Spleen (tissue), 7 donors: ENCODE measurements at regions not wholly inside any gene's neighbourhood (a gene's known extent, or its start where the extent isn't known, plus 50 kb on each side); places are given as distances from the start of the nearest gene placed in this dataset.

ENCODE experiments used
- CTCF ChIP-seq, 11 experiments: fragments of 200-600 bp in 7 of 11; fragments of 450-650 bp in 4 of 11; sonication (generic) in 4 of 11; IDR thresholded peaks in 8 of 11; conservative IDR thresholded peaks in 3 of 11; 1 replicate in 7 of 11; 2 replicates in 4 of 11; pipeline versions ENCODE4 v1.4.0 to v1.8.0; 2016 to 2021; ENCODE audit warnings: antibody characterized with exemption in 11 of 11, inconsistent platforms in 4 of 11, mild to moderate bottlenecking in 1 of 11
- POLR2A ChIP-seq, 3 donors: fragments of 450-650 bp; IDR thresholded peaks; one replicate each; pipeline ENCODE4 v1.5.1; 2017; ENCODE audit warnings: antibody characterized with exemption in 3 of 3, mild to moderate bottlenecking in 1 of 3
- POLR2AphosphoS5 ChIP-seq, 3 donors: sonication (generic); formaldehyde crosslinking; IDR thresholded peaks; one replicate each; pipeline ENCODE4 v1.5.1; 2017; ENCODE audit warnings: antibody characterized with exemption in 3 of 3
- donor health status: DM: no; HTN: no; CAD: no; lungs with moderate emphysema.
- donor health status: DM: no; HTN: no; CAD: no.
- donor health status: DM: no; HTN: no; CAD: no.

DNA sequence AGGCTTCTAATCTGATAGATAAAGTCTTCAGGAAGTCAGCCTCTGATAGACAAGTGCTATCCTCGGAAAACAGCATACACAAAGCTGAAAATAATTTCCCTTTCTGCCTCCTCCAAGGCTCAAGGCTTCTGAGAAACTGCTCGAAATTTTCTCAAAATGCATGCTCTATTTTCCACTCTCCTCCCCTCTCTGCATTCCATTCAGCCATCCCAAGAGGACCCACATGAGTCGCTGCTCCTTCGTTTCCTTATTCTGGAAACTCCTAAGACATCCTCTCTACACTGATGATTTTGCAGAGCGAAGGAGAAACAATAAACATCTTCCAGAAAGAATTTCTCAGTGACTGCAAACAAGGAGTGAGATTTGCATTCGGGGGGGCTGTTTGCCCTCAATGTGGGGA is 92.2 kb upstream of the SFSWAP start:
- TF ChIP-seq CTCF (IDR thresholded peaks at IDR 0.05 in 8 of 11, conservative IDR thresholded peaks at IDR 0.05 in 3 of 11): no peak
- no peak for TF ChIP-seq POLR2AphosphoS5 (IDR thresholded peaks at IDR 0.05)
- TF ChIP-seq POLR2A (IDR thresholded peaks at IDR 0.05): no peak
